ENCODE measurements at regions not wholly inside any gene's neighbourhood (a gene's known extent, or its start where the extent isn't known, plus 50 kb on each side); places are given as distances from the start of the nearest gene placed in this dataset.

DNA sequence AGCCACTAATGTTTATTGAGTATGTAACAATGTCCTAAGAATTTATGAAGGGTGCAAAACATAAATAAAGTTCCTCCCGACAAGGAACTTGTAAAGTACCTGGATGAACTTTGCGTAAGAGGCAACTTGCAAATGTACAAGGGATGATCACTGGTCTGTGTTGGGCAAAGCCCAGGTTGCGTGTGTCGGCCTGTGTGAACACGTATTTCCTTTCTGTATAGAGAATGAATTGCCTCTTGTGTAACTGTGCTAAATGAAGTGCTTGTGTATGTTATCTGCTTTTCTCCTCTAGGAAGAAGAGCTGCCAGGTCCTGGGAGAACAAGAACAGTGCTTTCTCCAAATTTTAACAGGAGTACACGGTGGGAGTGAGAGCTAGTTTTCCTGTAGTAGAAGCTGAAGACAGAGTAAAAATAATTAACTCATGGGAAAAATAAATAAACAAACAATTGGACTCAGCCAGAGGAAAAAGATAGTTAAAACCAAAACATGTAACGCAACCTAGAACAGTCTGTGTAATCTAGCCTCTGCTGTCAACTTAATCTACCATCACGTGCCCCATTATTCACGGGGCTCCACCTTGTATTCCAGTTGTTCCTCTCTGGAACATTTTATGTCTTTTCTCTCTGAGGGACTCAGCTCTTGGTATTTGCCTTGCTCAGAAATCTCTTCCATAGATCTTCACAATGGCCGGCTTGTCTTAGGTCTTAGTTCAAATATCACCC is 83.7 kb upstream of the RASGRP1 start:
- DNase-seq: no peak

- DNase-seq: no peak
Observed at GRCh38 chr15:38650384-38650783, 85.8 kb upstream of the RASGRP1 start.

GRCh38 chr15:38650936-38651327 is 86.3 kb upstream of the RASGRP1 start:
- no peak for DNase-seq

DNA sequence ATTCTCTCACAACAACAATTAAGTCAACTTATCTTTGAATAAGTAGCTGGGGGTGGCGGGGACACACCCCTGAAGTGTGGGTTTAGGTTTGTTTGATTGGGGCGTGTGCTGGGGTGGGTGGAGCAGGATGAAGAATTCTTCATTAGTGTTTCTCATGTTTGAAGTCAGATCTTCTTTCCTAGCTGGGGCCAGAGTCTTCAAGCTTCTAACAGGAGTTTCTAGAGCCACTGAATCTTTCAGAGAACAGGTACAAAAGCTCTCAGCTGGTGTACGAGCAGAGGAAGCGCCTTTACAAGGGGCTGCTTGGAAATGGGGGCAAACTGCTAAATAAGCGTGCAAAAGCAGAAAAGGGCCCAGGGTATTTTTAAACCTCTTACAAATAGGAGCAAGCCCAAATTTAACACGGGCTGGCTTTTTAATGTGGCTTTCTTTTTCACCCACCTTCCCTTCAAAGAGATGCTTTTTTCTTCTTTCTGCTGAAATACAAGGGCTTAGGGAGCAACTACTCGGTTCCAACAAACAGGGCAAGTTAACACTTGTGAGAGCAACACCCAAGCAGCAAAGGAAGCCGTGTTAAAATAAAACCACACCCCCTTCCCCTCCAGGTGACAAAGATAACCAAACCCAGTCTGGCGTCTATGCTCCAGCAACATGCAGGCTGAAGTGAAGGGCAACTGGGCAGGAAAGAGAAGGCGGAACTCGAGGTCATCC is 86.9 kb upstream of the RASGRP1 start:
- no peak for DNase-seq

- no peak for DNase-seq
Observed at GRCh38 chr15:38652183-38652794, 87.7 kb upstream of the RASGRP1 start.

GRCh38 chr15:38652998-38653397 is 88.4 kb upstream of the RASGRP1 start:
- no peak for DNase-seq

GRCh38 chr15:38658431-38658830 is 93.8 kb upstream of the RASGRP1 start:
- DNase-seq: no peak

DNA sequence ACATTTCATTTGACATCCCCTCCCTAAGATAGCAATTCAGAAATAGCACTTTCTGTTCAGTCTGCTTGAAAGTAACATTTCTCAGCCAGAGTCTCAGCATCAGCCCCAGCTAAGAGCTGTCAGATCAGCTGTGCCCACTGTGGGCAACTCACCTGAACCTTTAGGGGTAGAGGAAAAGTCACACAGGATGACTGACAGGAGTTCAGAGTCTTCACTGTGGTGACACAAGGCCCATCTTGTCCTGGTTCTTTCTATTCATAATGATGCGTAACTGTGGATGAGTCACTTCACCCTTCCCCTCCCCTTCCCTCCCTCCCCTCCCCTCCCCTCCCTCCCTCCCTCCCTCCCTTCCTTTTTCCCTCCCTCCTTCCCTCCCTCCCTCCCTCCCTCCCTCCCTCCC is 96.1 kb upstream of the RASGRP1 start:
- no peak for DNase-seq

- DNase-seq: no peak
Observed at GRCh38 chr15:38662033-38662802, 97.6 kb upstream of the RASGRP1 start.

GRCh38 chr15:38662805-38663204 is 98.2 kb upstream of the RASGRP1 start:
- no peak for DNase-seq

GRCh38 chr15:38665586-38666305 is 101.1 kb upstream of the RASGRP1 start:
- DNase-seq: no peak

DNA sequence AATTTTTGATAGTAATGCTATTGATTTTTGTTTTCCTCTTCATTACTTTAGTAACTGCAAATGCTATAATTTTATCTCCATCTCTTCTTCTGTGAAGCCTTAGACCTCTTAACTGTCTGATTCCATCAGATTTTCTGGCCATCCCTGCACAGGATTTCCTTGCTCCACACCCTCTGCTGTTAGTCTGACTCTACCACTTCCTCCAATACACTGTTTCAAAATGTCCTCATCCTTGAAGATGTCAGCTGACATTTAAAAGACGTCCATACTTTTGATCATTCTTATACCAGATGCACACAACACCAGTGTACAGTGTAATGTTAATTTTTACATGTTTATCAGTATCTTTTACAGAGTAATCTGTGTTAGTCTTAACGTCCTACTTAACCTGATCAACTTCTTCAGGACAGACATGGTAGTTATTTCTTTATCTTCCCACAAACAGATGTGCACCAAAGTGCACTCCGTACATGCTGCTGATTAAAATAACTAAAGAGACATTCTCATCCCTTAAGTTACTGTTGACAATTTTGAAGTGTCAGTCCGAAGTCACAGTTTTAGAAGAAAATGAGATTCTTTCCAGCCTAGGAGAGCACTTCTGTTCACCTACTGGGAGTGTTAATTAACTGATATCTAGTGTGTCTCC is 102.4 kb upstream of the RASGRP1 start:
- no peak for DNase-seq

GRCh38 chr15:38667890-38668850 is 103.6 kb upstream of the RASGRP1 start:
- DNase-seq: no peak

GRCh38 chr15:38668898-38669391 is 104.3 kb upstream of the RASGRP1 start:
- DNase-seq: no peak

DNA sequence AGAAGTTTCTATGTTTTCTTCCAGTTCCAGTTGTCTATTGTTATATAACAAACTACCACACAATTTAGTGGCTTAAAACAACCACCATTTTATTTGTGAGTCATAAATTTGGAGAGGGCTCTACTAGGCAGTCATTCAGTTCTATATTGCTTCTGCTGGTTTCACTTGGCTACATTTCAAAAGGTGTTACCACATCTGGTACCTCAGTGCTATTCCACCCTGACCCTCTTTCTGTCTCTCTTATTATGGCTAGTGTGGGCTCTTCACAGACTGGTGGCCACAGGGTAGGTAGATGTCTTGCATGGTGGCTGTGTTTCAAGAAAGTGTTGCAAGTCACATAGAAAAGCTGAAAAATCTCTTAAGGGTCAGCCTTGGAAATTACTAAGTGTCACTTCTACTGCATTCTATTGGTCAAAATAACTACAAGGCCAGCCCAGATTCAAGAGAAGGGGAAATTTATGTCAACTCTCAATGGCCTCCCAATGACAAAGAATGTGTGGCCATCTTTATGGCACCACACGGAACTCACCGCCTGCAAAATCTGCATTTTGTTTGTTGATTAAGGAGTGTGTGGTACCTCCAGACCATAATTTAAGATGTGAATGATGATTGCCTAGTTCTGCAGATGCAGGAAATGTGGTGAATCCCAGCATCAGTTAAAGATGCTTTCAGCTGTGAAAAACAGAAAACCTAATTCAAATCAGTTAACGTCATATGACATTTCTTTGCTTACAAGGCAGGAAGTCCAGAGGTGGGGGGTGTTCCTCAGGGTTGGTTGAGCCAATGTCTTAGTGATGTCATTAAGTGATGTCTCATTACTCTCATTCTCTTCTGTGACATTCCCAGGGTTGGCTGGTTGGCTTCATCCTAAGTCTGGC is 105.8 kb upstream of the RASGRP1 start:
- DNase-seq: no peak

- DNase-seq: no peak
Observed at GRCh38 chr15:38671006-38671387, 106.4 kb upstream of the RASGRP1 start.

DNA sequence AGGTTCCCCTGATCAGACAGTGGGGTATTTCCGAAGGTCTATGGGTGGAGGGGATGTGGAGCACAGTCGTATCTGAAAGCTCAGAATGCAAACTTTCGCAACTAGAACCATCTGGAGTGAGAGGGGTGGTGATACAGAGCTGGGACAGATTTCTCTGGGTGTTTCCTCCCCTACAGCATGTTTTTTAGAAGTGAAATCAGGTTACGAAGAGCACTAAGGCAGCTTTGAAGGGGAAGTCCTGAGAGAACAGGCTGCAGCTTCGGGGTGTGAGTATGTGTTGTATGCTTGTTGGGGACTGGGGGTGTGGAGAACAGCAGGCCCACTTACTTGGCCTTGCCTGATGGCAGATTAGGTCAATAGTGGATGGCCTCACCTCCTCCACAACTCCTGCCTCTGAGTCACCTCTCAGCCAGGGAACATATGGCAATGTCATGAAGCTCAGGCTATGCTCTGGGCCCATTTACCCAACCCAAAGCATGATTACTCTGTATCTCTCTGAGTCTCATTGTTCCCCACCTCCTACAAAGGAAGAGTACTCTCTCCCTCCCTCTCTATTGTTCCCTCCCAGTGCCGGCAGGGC is 107.2 kb upstream of the RASGRP1 start:
- DNase-seq: no peak

GRCh38 chr15:38672273-38672672 is 107.7 kb upstream of the RASGRP1 start:
- no peak for DNase-seq
